ENCODE measurements at regions not wholly inside any gene's neighbourhood (a gene's known extent, or its start where the extent isn't known, plus 50 kb on each side); places are given as distances from the start of the nearest gene placed in this dataset.
"Not testable (repeated sequence)": the region's sequence is repeated elsewhere in the genome, so short reads cannot be mapped to it uniquely, and the experiment has no call there.

DNA sequence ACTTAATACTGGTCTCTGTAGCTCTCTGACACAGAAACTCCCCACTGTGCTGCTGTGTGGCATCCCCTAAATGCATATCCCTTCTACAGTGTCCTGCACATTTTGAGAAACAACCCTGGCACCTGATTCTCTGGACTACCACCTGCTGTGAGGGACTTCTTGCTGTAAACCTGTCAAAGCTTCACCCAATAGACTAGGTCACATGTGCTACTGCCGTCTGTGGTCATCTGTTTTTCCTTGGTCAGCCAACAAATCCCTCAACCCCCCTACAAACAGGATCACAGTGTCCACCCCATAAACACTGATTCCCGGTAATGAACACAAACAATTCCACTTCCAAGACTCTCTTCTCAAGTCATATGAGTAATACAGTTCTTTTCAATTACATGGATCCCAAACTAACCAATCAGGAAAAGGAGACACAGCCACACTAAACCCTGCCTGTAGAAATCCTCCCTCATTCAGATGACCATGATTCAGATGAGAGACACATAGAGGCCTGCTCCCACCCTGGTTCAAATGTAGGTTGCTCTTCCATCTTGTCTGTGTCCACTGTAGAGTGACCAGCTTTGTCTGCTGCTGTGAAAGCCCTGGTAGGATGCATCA, 1157.4 kb downstream of the RPIA start:
- no peak for DNase-seq (ENCODE audit: low read depth)
- in situ Hi-C loops (cut with HindIII; ENCODE audit: low pct_unique_long_range_greater_than_20kb, low sequenced_read_pairs), result no loop called here

DNA sequence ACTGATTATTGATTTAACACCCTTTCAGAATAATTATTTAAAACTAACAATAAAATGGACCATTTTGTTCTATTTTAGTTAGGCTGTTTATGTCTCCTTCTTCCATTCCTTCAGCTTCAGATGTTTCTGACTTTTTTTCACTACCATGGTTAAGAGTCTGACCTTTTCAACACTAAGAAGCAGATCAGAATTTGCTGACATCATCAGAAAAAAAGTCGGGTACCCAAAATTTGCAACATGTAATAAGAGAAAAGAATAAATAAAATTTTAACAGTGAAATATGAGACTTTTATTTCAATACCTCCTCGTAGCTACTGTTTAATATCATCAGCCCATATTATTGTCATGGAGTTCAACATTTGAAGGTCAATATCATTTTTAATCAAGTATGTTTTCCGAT, 1158.3 kb downstream of the RPIA start:
- no peak for DNase-seq (ENCODE audit: low read depth)
- in situ Hi-C loops (cut with HindIII; ENCODE audit: low pct_unique_long_range_greater_than_20kb, low sequenced_read_pairs), result no loop called here

DNA sequence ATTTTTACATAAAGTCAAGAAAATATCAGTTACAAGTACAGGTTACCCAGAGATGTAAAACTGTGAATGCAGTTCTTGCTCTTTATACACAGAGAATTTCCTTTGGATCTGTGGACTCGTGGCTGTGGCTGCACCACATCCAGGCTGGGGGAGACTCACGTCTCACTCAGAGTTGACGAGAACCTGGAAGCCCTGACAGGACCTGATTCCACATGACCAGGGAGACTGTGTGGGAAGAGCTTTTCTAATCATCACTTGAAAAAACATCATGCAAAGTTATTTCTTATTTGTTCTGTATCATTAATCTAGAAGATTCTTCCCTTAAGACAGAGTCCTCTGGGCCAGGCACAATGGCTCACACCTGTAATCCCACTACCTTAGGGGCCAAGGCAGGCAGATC, 1159.0 kb downstream of the RPIA start:
- in situ Hi-C loops (cut with HindIII; ENCODE audit: low pct_unique_long_range_greater_than_20kb, low sequenced_read_pairs), result no loop called here
- DNase-seq (ENCODE audit: low read depth), result no peak

DNA sequence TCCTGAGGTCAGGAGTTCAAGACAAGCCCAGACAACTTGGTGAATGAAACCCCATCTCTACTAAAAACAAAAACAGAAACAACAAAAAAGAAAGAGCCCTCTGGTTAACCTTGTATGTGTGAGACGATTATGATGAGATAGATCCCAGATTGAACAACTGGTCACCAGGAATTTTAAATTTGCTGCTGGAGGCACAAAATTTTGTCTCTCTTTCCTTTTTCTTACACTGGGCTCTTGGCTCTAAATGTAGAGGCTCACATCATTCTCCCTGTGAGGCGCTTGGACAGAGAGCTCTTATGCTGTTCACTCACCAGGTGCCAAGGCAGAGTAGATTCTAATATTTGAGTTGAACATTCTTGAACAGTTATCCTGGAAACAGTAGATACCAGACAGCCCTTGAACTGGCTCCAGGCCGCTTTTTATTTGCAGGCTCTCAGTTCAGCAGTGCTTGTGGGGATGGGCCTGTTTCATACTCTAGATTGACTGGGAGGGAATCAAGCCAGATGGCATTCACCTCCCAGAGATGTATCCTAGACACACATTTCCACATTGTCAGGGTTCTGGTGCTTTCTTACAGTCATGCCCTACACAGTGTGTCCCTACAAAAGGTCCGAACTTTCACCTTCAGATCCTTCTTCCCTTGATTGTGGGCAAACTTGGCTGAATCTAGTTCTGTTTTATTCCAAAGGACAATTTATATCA, 1159.6 kb downstream of the RPIA start:
- no peak for DNase-seq (ENCODE audit: low read depth)
- in situ Hi-C loops (cut with HindIII; ENCODE audit: low pct_unique_long_range_greater_than_20kb, low sequenced_read_pairs), result no loop called here

DNA sequence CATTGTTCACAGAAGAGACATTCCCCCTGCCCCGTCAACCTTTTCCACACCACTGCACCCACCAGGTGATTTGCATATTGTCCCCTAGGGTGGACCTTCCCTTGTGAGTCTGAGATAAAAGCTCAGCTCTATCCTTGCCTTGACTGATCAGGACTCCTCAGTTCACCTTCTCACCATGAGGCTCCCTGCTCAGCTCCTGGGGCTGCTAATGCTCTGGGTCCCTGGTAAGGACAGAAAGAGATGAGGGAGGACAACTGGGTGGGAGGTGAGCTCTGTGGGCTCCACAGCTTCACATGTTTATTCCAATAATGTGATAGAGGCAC, 1160.1 kb downstream of the RPIA start:
- DNase-seq (ENCODE audit: low read depth), result no peak
- in situ Hi-C loops (cut with HindIII; ENCODE audit: low pct_unique_long_range_greater_than_20kb, low sequenced_read_pairs), result no loop called here

DNA sequence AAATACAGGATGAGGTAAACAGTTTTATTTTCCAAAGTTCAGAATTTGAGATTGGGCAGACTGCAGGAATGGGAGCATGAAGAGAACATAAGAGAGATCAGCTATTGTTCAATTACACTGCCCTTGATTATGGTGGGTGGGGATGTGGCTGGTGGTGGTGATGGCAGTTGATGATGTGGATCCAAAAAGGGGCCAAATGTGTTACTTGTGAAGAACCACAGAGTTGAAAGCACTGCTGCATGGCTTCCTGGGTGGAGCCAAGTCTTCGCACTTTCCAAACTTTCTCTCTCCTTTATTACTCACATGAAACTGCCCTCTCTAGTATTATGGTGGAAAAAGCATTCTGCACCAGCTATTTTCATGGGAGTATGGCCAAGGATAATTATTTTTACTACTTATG, 1162.0 kb downstream of the RPIA start:
- DNase-seq (ENCODE audit: low read depth); in situ Hi-C loops (cut with HindIII; ENCODE audit: low pct_unique_long_range_greater_than_20kb, low sequenced_read_pairs): not testable (repeated sequence)

DNA sequence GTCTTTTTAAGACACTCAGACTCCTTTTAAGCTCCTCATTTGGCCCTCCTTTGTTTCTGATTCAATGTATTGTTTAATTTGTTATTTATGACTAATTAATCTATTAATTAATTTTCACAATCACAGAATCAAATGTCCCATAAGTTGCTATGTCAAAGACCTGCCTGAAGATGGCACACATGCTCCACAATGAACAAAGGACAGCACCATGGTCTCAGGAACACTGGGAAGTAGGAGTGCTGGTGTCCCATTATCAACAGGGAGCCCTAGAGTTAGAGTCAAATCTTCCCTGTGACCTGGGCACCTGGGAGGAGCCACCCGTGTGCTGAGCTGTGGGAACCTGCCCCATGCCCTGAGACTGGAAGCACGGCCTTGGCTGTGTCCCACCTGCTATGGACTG, 1164.3 kb downstream of the RPIA start:
- DNase-seq (ENCODE audit: low read depth); in situ Hi-C loops (cut with HindIII; ENCODE audit: low pct_unique_long_range_greater_than_20kb, low sequenced_read_pairs): not testable (repeated sequence)

DNA sequence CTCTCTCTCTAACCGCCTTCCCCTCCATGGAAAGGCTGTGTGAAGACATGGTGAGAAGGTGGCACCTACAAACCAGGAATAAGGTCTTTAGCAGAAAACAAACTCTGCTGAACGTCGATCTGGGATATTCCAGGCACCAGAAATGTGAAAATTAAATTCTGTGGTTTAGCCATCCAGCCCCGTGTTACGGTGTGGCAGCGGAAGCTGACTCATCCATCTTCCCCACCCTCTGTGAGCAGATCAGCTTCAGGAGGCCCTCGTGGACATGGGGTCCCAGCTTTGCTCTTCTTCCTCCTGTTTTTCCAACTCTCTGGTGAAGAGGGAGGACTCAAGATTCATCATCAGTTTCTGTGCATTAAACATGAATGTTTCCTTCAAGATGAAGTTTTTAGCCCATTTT, 1164.8 kb downstream of the RPIA start:
- in situ Hi-C loops (cut with HindIII; ENCODE audit: low pct_unique_long_range_greater_than_20kb, low sequenced_read_pairs); DNase-seq (ENCODE audit: low read depth): not testable (repeated sequence)

DNA sequence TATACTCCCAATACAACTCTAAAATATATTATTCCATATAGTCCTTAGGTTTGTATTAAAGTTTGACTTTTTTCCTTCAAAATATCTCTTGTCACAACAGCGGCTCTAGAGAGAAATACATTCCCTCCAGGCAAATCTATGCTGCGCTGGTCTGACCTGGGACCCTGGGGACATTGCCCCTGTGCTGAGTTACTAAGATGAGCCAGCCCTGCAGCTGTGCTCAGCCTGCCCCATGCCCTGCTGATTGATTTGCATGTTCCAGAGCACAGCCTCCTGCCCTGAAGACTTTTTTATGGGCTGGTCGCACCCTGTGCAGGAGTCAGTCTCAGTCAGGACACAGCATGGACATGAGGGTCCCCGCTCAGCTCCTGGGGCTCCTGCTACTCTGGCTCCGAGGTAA, 1170.7 kb downstream of the RPIA start:
- in situ Hi-C loops (cut with HindIII; ENCODE audit: low pct_unique_long_range_greater_than_20kb, low sequenced_read_pairs), result not testable (repeated sequence)

DNA sequence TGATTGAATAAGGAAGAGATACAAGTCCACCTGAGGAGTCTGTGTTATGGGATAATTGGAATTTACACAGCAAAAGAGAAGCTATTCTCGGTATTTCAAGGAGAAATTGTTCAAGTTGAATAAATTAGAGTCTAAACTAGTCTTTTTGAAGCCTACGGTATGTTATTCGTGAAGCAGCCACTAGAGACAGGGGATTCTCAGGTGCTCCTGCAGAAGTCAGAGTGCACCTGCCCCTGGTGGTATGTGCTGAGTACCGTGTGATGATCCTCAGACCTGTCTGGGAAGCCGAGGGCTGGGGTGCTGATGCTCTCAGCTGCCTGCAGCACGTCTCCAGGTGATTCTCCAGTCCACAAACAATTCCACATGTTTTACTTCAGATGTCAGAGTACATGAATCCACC, 1171.7 kb downstream of the RPIA start:
- DNase-seq (ENCODE audit: low read depth); in situ Hi-C loops (cut with HindIII; ENCODE audit: low pct_unique_long_range_greater_than_20kb, low sequenced_read_pairs): not testable (repeated sequence)

More for the DNA sequence above, 1170.7 kb downstream of the RPIA start:
- DNase-seq (ENCODE audit: low read depth), result not testable (repeated sequence)

DNA sequence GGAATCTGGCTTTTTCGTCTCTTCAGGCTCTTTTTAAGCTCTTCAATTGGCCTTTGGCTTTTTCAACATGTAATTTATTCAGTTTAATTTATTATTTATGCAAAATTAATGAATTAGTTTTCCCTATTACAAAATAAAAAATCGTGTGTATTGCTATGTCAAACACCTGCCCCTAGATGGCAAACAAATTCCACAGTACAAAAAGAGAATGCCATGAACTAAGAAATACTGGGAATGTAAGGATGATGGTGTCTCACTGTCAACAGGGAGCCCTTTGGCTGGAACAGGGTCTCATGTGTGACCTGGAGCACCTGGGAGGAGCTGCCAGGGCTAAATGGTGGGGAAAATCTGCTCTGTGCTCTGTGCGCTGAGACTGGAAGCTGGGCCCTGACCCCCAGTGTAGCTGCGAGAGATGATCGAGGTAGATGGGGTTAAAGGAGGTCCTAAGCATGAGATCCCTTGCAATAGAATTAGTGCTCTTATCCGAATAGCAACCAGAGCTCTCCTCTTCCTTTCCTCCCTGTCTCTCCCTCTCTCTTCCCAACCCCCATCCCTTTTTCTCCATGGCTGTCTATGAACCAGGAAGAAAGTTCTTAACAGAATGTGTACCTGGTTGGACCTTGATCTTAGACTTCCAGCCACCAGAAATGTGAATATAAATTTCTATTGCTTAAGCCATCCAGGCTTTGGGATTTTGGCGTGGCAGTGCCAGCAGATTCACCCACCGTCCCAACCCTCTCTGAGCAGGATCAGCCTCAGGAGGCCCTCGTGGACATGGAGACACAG, 1183.5 kb downstream of the RPIA start:
- DNase-seq (ENCODE audit: low read depth); in situ Hi-C loops (cut with HindIII; ENCODE audit: low pct_unique_long_range_greater_than_20kb, low sequenced_read_pairs): not testable (repeated sequence)

DNA sequence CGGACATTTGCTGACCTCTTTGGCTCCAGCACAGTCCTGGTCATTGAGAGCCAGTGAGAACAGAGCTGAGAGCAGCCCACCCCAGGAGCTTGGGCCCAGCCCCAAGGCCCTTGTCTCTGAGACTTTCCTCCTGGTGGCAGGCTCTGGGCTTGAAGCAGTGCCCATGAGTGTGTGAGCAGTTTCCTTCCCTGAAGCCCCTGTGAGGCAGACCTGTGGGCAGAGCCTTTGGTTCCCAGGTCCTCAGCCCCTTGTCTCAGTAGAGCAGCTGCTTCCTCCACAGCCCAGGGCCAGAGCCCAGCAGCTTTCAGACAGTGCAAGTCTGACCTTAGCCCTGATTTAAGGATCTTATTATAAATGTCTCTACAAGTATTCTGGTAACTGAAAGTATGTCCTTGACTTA, 1185.0 kb downstream of the RPIA start:
- in situ Hi-C loops (cut with HindIII; ENCODE audit: low pct_unique_long_range_greater_than_20kb, low sequenced_read_pairs), result not testable (repeated sequence)

DNA sequence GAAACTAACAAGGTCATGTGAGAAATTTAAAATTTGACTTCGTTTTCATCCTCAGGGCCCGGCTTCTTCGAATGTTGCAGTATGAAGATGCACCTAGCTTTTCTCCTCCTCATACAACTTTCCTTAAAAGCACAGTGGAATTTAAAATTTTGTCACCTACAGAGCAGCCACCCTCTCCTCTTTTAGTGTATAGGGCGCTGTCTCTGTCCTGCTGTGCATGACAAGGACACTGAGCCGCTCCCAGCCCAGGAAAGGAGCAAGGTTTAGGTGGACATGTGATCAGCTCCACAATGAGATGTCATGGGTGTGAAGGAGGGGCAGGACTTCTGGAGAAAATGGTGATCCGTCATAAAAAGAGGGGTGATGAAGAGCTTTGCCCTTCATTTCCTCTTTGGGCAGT, 1185.4 kb downstream of the RPIA start:
- in situ Hi-C loops (cut with HindIII; ENCODE audit: low pct_unique_long_range_greater_than_20kb, low sequenced_read_pairs); DNase-seq (ENCODE audit: low read depth): not testable (repeated sequence)

More for the DNA sequence above, 1185.0 kb downstream of the RPIA start:
- not testable (repeated sequence) for DNase-seq (ENCODE audit: low read depth)

DNA sequence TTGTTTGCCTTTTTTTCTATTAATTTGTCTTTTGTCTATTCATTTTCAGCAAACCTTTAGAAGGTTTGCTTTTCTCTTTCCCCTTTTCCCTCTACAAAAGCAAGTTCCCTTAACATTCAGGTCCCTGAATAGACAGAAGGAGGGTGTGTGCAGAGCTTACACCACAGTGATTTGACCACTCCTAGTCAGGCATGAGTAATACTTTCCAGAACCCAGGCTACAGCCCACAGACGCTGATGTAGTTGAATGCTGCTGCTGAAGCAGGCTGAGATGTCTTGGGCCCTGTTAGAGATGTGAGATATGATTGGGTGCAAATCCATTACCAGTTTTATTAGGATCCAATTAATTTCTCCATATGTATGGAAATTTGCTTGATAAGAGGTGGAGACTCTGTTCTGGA, 1191.4 kb downstream of the RPIA start:
- in situ Hi-C loops (cut with HindIII; ENCODE audit: low pct_unique_long_range_greater_than_20kb, low sequenced_read_pairs); DNase-seq (ENCODE audit: low read depth): not testable (repeated sequence)

DNA sequence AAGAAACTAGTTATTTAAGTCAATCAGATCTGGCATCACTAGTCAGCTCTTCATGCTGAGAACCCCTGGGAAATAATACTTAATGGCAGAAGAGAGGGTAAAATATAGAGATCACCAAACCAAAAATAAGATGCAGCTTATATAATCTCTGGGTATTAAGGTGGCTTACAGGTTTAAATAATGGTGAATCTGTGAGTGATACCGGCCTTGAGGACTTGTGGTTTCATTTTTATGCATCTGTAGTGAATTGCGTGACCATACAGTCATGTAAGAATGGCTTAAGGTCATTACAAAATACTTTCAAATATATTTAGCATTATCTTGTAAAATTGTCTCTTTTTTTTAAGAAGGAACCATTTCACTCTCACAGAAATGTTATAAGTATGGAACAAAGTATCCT, 1192.2 kb downstream of the RPIA start:
- in situ Hi-C loops (cut with HindIII; ENCODE audit: low pct_unique_long_range_greater_than_20kb, low sequenced_read_pairs); DNase-seq (ENCODE audit: low read depth): not testable (repeated sequence)

DNA sequence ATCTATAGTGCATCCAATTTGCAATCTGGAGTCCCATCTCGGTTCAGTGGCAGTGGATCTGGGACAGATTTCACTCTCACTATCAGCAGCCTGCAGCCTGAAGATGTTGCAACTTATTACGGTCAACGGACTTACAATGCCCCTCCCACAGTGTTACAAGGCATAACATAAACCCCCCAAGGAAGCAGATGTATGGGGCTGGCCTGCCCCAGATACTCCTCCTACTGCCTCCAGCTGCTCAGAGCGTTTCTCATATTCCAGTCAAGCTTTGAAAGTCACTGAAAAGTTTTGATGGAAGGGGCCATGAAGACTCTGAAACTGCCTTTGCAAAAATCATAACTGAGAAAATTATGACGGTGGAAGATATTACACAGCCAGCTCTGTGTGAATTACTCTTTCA, 1193.6 kb downstream of the RPIA start:
- in situ Hi-C loops (cut with HindIII; ENCODE audit: low pct_unique_long_range_greater_than_20kb, low sequenced_read_pairs), result not testable (repeated sequence)

DNA sequence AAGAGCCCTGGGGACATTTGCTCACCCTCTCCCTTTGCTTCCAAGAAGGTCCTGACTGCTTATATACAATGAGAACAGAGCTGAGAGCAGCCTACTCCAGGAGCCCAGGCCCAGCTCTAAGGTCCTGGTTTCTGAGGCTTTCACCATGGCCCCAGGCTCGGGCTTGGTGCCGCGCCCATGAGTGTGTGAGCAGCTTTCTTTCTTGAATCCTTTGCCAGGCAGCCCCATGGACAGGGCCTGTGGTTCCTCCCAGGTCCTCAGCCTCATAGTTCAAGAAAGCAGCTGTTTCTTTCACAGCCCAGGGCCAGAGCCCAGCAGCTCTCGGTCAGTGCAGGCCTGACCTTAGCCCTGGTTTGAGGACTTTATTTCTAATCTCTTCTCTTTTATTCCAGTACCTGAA, 1197.2 kb downstream of the RPIA start:
- in situ Hi-C loops (cut with HindIII; ENCODE audit: low pct_unique_long_range_greater_than_20kb, low sequenced_read_pairs), result not testable (repeated sequence)

More for the DNA sequence above, 1193.6 kb downstream of the RPIA start:
- not testable (repeated sequence) for DNase-seq (ENCODE audit: low read depth)

DNA sequence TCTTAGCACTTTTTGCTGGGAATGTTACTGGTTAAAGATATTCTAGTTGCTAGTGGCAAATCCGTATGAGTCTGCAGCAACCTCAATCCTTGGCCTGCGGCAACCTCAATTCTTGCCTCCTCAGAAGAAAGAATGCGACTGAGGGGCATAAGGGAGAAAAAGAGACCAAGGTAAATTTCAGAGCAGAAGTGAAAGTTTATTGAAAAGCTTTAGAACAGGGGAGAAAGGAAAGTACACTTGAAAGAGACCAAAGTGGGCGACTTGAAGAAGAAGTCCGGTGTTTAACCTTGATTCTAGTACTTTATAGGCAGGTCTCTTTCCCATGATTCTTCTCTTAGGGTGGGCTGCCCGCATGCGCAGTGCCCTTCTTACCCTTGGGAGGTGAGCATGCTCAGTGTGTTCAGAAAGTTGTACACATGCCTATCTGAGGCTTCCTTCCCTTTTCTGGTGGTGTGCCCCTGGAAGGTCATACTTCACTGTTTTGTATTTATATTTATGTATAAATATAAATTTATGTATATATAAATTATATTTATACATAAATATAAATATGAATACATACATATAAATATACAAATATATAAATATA, 1198.8 kb downstream of the RPIA start:
- in situ Hi-C loops (cut with HindIII; ENCODE audit: low pct_unique_long_range_greater_than_20kb, low sequenced_read_pairs); DNase-seq (ENCODE audit: low read depth): not testable (repeated sequence)

More for the DNA sequence above, 1197.2 kb downstream of the RPIA start:
- DNase-seq (ENCODE audit: low read depth), result not testable (repeated sequence)

DNA sequence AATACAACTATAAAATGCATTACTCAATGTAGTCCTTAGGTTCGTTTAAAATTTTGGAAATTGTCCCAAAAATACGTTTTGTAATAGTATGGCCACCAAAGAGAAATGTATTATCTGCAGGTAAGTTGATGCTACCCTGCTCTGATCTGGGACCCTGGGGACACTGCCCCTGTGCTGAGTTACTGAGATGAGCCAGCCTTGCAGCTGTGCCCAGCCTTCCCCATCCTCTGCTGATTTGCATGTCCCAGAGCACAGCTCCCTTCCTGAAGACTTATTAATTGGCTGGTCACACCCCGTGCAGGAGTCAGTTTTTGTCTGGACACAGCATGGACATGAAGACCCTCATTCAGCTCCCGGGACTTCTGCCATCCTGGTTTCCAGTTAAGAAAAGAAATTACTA, 1203.5 kb downstream of the RPIA start:
- in situ Hi-C loops (cut with HindIII; ENCODE audit: low pct_unique_long_range_greater_than_20kb, low sequenced_read_pairs); DNase-seq (ENCODE audit: low read depth): not testable (repeated sequence)

All from Caki2 (cell line).